Peyer's patch (tissue), 4 donors: ENCODE measurements at regions not wholly inside any gene's neighbourhood (a gene's known extent, or its start where the extent isn't known, plus 50 kb on each side); places are given as distances from the start of the nearest gene placed in this dataset.

ENCODE experiments used
- CTCF ChIP-seq, 6 experiments: fragments of 450-650 bp in 4 of 6; fragments of 200-600 bp in 2 of 6; sonication (generic) in 1 of 6; IDR thresholded peaks; one replicate each; pipeline ENCODE4 v1.5.1; 2017 to 2019; ENCODE audit warnings: antibody characterized with exemption in 6 of 6, mild to moderate bottlenecking in 3 of 6, moderate library complexity in 1 of 6
- POLR2A ChIP-seq, 2 donors: fragments of 450-650 bp; IDR thresholded peaks; one replicate each; pipeline ENCODE4 v1.5.1; 2017; ENCODE audit warnings: antibody characterized with exemption in 2 of 2, mild to moderate bottlenecking in 2 of 2, moderate library complexity in 2 of 2

GRCh38 chr13:112217431-112217830 lies 150.5 kb downstream of the SOX1 start:
- TF ChIP-seq CTCF (IDR thresholded peaks at IDR 0.05) (no peak), POLR2A (IDR thresholded peaks at IDR 0.05) (no peak)
